ENCODE measurements at regions not wholly inside any gene's neighbourhood (a gene's known extent, or its start where the extent isn't known, plus 50 kb on each side); places are given as distances from the start of the nearest gene placed in this dataset.

- no peak for DNase-seq
These were observed 237.3 kb upstream of the CADM1 start for GRCh38 chr11:115741376-115742107.

- no peak for DNase-seq
These were observed 236.1 kb upstream of the CADM1 start for GRCh38 chr11:115740324-115740723.

- DNase-seq = no peak
These were observed 235.7 kb upstream of the CADM1 start for GRCh38 chr11:115739878-115740277.

DNA sequence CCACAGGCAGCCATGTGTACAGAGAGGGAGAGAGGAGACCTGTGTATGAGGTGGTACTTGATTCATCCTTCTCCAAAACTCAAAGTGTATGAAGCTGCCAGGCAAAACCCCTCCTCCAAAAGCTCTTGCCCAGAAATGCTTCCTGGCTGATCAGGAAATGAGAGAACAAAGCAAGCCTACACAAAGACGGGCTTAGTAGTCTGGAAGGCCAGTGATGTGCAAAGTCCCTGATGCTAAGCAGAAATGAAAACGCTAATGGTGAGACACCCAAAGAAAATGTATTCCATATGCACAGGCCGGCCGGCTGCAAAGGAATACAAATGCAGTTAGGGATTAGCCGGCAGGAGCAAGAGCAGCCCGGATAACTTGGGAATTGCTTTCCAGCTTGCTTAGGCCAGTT, 234.9 kb upstream of the CADM1 start:
- no peak for DNase-seq

GRCh38 chr11:115737875-115738274, 233.7 kb upstream of the CADM1 start:
- no peak for DNase-seq

GRCh38 chr11:115736146-115736545, 231.9 kb upstream of the CADM1 start:
- DNase-seq = no peak

DNA sequence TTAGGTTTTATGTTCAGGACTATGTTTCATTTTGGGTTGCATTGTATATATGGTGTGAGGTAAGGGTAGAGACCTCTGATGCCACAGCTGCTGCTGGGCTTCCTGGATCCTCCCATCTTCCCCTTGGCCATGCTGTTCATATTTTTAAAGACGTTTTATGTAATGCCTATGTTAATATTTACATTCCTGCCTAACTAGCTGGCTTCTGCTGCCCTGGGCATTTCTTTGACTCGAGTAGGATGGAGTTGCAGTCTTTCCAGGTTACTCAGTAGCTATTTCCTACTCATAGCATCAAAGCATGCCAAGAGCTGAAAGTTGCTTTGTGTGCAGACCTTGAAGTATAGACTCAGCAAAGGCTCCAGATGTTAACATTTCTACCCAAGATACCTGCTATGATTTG, 220.5 kb upstream of the CADM1 start:
- no peak for DNase-seq

DNA sequence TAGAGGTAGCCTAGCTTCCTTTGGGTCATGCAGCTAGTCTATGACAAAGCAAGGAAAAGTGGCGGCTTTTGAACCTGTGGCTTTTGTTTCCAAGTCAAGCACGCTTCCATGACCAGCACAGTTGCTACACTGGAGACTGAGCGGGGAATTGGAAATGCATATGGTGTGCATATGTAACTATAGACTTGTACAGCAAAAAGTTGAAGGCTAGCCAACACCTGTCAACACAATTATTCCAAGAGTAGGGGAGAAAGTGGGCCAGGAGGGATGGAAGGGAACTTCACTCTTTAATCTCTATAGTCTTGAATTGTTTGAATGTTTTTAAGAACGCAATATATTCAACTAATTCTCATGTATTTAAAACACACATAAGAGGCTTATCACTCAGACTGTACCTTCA, 218.5 kb upstream of the CADM1 start:
- no peak for DNase-seq

GRCh38 chr11:115721296-115721995, 217.2 kb upstream of the CADM1 start:
- DNase-seq = no peak

DNA sequence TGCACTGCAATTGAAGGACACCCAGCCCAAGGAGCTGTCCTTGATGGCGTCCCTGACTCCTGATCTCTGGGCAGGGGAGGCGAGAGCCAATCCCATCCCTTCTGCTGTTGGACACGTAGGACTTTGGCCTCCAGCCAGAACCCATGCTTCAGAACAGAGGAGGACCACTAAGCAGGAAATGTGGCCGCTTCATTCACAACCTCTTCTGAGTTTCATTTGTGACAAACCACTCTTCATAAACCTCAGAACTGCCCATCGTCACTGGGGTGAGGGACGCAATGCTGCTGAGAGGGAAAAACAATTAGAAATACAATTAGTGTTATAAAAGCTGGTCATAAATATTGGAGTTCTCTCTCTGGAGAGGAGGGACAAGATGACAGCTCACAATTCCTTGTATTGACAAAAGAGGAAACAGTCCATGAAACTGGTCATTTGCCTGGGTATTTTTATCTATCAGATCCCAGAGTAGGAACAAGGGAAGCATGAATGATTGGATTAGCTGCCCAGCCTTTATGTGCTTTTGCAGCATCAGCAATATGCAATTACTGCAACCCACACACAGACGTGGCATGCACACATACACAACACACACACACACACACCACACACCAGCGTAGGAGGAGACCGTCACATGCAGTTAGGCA, 216.5 kb upstream of the CADM1 start:
- no peak for DNase-seq

- no peak for DNase-seq
These were observed 214.7 kb upstream of the CADM1 start for GRCh38 chr11:115718945-115719344.

DNA sequence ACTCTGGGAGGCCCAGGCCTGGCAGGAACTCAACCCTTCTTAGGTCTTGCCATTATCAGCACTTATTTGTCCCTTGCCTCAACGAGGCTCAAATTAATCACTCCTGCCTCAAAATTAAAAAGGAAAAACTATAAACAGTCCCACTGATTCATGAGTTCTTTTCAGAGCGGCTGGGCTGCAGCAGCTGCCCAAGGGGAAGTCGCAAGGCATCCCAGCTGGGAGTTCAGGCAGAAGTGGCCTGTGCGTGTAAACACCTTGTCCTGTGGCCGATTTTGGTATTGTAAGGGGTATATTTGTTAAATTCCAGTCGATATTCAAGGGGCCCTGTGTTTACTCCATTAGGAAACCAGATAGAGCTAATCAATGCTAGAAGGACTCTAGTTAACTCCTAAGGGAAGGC, 213.9 kb upstream of the CADM1 start:
- no peak for DNase-seq

GRCh38 chr11:115716601-115717529, 212.7 kb upstream of the CADM1 start:
- no peak for DNase-seq

DNA sequence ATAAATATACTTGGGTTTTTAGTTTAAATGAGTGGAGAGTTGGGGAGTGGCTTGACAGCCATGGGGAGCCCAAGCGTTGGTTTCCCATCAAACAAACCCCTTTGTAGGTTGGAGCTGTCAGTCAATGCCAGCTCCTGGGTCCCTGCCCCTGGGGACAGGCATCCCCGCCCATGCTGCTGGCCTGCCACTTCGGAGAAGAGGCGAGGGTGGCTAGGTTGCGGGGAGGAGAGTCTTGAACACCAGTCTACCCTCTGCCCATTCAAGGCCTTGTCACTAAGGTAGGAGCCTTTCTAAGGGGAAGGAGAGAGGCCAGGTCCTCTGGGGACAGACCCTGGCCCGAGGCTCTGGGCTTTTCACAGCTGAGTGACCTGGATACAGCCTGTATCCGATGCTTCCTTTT, 211.9 kb upstream of the CADM1 start:
- no peak for DNase-seq

DNA sequence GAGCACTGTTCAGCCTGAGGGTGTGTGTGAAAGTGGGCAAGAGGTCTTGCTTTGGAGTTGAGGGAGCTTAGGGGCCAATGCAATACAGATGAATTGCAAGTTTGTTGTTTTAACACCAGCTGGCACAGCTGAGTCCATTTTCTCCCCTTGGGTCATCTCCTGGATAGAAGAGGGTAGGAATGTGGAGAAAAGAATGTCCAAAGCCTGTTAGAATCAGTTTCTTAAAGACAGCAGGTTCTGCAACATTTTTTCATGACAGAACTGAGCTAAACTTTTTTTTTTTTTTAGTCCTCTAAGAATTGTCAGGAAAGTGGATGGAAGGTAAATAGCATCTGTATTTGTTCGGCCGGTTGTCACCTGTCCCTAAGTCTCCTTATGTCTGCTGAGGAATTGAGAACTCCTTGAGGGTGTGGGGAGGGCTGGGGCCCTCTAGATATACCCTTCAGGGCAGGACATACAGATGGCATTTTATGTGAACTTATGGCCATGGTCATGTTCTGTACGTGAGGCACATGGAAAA, 211.1 kb upstream of the CADM1 start:
- DNase-seq = no peak

DNA sequence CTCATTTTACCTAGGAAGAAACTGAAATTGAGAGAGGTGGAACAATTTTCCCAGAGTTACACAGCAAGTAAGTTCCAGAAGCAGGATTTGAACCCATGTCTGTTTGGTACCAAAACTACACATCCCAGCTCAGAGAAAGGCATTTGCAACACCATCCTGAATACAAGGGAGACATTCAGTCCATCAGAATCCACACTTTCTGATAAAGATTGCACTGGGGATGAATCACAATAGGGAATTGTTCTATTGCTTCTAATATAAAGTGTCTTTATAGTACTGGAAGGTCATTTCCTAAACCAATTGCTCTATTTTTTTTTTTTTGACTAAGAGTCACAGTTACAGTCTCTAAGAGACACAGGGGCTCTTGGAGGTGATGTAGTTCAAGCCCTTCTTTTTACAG, 208.1 kb upstream of the CADM1 start:
- DNase-seq = no peak

GRCh38 chr11:115710980-115711379, 206.8 kb upstream of the CADM1 start:
- no peak for DNase-seq

DNA sequence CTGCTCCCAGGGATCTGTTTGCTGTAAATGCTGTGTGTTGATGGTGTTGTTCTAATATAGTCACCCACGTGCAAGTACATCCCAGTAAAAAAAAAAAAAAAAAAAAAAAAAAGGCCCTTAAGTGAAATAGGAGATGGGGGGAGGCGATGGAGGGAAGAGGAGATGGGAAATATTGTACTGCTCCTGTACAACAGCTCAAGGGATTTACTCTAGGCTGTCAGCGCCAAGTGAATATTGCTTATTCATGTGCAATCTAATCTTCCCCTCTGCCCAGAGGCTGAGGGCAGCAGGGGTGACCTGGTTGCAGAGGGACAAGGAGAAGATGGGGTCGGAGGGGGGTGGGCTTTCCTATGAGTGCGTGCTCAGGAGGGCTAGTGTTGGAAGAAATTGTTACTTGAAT, 206.2 kb upstream of the CADM1 start:
- DNase-seq = no peak

GRCh38 chr11:115709297-115709696, 205.1 kb upstream of the CADM1 start:
- DNase-seq = no peak

- no peak for DNase-seq
These were observed 203.1 kb upstream of the CADM1 start for GRCh38 chr11:115707180-115707905.

- no peak for DNase-seq
These were observed 202.5 kb upstream of the CADM1 start for GRCh38 chr11:115706626-115707135.

DNA sequence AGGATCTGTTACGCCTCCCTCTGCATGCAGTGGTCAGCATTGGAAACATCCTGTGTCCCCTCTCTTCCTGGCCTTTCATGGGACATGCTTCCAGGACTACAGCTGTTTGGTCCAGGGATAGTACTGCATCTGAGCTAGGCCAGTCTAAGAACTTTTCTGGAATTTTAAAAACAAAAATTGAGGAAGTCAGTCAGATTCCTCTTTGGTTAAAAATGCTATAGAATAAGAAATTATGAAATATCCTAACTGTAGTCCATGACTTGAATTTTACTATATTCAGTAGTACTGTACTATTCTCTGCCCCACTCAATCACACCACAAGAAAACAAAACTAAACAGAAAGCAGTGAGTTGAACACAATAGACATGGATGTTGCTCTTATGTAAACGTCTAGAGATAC, 201.0 kb upstream of the CADM1 start:
- DNase-seq = no peak

Data from stimulated activated CD4-positive, alpha-beta T cell treated with anti-CD3 and anti-CD28 coated beads, Interleukin-15, amount 100 ng/mL, for 24 hours (primary cell).